CD4-positive, alpha-beta T cell treated with Interleukin-12 subunit alpha and Interleukin-12 subunit beta, for 1 hour (primary cell): ENCODE measurements at regions not wholly inside any gene's neighbourhood (a gene's known extent, or its start where the extent isn't known, plus 50 kb on each side); places are given as distances from the start of the nearest gene placed in this dataset.

ENCODE experiments used
- DNase-seq: peaks from one replicate; pipeline ENCODE4 v3.0.0-alpha.2; 2020

GRCh38 chr3:72386327-72387000, 461.8 kb downstream of the SHQ1 start:
- no peak for DNase-seq

- no peak for DNase-seq
Observed at GRCh38 chr3:72385167-72385566, 463.1 kb downstream of the SHQ1 start.

- DNase-seq = no peak
Observed at GRCh38 chr3:72384602-72385001, 463.6 kb downstream of the SHQ1 start.

- no peak for DNase-seq
Observed at GRCh38 chr3:72383883-72384282, 464.4 kb downstream of the SHQ1 start.

GRCh38 chr3:72383230-72383629, 465.0 kb downstream of the SHQ1 start:
- DNase-seq = no peak

GRCh38 chr3:72382460-72382859, 465.8 kb downstream of the SHQ1 start:
- DNase-seq = no peak

GRCh38 chr3:72381584-72381983, 466.7 kb downstream of the SHQ1 start:
- DNase-seq = no peak

GRCh38 chr3:72380711-72381493, 467.3 kb downstream of the SHQ1 start:
- no peak for DNase-seq

GRCh38 chr3:72380193-72380592, 468.1 kb downstream of the SHQ1 start:
- no peak for DNase-seq

GRCh38 chr3:72379500-72380187, 468.6 kb downstream of the SHQ1 start:
- DNase-seq = no peak

- DNase-seq = no peak
Observed at GRCh38 chr3:72378287-72378686, 470.0 kb downstream of the SHQ1 start.

GRCh38 chr3:72376956-72377710, 471.1 kb downstream of the SHQ1 start:
- no peak for DNase-seq

GRCh38 chr3:72375237-72376076, 472.8 kb downstream of the SHQ1 start:
- no peak for DNase-seq

- no peak for DNase-seq
Observed at GRCh38 chr3:72373139-72373538, 475.1 kb downstream of the SHQ1 start.

GRCh38 chr3:72372161-72372560, 476.1 kb downstream of the SHQ1 start:
- no peak for DNase-seq

- DNase-seq = no peak
Observed at GRCh38 chr3:72371431-72371830, 476.8 kb downstream of the SHQ1 start.

- no peak for DNase-seq
Observed at GRCh38 chr3:72370947-72371346, 477.3 kb downstream of the SHQ1 start.

- no peak for DNase-seq
Observed at GRCh38 chr3:72369681-72370080, 478.6 kb downstream of the SHQ1 start.

GRCh38 chr3:72368331-72368975, 479.8 kb downstream of the SHQ1 start:
- DNase-seq = no peak

- no peak for DNase-seq
Observed at GRCh38 chr3:72361990-72362389, 486.3 kb downstream of the SHQ1 start.

- no peak for DNase-seq
Observed at GRCh38 chr3:72359743-72360142, 488.5 kb downstream of the SHQ1 start.

- DNase-seq = no peak
Observed at GRCh38 chr3:72355168-72355567, 493.1 kb downstream of the SHQ1 start.
